ENCODE measurements at regions not wholly inside any gene's neighbourhood (a gene's known extent, or its start where the extent isn't known, plus 50 kb on each side); places are given as distances from the start of the nearest gene placed in this dataset.

GRCh38 chr3:147958754-147959153 is 549.6 kb downstream of the ZIC1 start:
- H3K36me3 Mint-ChIP-seq (ENCODE audit: low read depth): no peaks in the 10 kb centered on the region
- no peak for ATAC-seq
- no peak overlapping the region for H3K27ac ChIP-seq (ENCODE audit: low read depth)
- H4K20me1 ChIP-seq (replicated peaks; ENCODE audit: insufficient read depth): no peaks in the 10 kb centered on the region
- H3K27ac Mint-ChIP-seq: peak overlapping the region; percentile 6; the same call in 1 of the 2 replicates
- TF ChIP-seq ETS1 (IDR thresholded peaks at IDR 0.05) (no peak), ZNF331 (CRISPR knock-in tag; IDR thresholded peaks at IDR 0.05; ENCODE audit: low read depth) (no peak), CREB1 (CRISPR knock-in tag; IDR thresholded peaks at IDR 0.05; ENCODE audit: low read depth) (no peak), EZH2 (IDR thresholded peaks at IDR 0.05; ENCODE audit: low read depth, unreplicated experiment) (no peak), ZNF114 (CRISPR knock-in tag; IDR thresholded peaks at IDR 0.05) (no peak), STAT1 (IDR thresholded peaks at IDR 0.05; ENCODE audit: unreplicated experiment) (no peak), JUNB (IDR thresholded peaks at IDR 0.05; ENCODE audit: unreplicated experiment) (no peak), EZH2phosphoT487 (IDR thresholded peaks at IDR 0.05; ENCODE audit: unreplicated experiment) (no peak)
- TF ChIP-seq, protein P1, sequence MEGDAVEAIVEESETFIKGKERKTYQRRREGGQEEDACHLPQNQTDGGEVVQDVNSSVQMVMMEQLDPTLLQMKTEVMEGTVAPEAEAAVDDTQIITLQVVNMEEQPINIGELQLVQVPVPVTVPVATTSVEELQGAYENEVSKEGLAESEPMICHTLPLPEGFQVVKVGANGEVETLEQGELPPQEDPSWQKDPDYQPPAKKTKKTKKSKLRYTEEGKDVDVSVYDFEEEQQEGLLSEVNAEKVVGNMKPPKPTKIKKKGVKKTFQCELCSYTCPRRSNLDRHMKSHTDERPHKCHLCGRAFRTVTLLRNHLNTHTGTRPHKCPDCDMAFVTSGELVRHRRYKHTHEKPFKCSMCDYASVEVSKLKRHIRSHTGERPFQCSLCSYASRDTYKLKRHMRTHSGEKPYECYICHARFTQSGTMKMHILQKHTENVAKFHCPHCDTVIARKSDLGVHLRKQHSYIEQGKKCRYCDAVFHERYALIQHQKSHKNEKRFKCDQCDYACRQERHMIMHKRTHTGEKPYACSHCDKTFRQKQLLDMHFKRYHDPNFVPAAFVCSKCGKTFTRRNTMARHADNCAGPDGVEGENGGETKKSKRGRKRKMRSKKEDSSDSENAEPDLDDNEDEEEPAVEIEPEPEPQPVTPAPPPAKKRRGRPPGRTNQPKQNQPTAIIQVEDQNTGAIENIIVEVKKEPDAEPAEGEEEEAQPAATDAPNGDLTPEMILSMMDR (conservative IDR thresholded peaks at IDR 0.05; ENCODE audit: low read depth in 2 of 2): no peak
- TF ChIP-seq, protein P2, sequence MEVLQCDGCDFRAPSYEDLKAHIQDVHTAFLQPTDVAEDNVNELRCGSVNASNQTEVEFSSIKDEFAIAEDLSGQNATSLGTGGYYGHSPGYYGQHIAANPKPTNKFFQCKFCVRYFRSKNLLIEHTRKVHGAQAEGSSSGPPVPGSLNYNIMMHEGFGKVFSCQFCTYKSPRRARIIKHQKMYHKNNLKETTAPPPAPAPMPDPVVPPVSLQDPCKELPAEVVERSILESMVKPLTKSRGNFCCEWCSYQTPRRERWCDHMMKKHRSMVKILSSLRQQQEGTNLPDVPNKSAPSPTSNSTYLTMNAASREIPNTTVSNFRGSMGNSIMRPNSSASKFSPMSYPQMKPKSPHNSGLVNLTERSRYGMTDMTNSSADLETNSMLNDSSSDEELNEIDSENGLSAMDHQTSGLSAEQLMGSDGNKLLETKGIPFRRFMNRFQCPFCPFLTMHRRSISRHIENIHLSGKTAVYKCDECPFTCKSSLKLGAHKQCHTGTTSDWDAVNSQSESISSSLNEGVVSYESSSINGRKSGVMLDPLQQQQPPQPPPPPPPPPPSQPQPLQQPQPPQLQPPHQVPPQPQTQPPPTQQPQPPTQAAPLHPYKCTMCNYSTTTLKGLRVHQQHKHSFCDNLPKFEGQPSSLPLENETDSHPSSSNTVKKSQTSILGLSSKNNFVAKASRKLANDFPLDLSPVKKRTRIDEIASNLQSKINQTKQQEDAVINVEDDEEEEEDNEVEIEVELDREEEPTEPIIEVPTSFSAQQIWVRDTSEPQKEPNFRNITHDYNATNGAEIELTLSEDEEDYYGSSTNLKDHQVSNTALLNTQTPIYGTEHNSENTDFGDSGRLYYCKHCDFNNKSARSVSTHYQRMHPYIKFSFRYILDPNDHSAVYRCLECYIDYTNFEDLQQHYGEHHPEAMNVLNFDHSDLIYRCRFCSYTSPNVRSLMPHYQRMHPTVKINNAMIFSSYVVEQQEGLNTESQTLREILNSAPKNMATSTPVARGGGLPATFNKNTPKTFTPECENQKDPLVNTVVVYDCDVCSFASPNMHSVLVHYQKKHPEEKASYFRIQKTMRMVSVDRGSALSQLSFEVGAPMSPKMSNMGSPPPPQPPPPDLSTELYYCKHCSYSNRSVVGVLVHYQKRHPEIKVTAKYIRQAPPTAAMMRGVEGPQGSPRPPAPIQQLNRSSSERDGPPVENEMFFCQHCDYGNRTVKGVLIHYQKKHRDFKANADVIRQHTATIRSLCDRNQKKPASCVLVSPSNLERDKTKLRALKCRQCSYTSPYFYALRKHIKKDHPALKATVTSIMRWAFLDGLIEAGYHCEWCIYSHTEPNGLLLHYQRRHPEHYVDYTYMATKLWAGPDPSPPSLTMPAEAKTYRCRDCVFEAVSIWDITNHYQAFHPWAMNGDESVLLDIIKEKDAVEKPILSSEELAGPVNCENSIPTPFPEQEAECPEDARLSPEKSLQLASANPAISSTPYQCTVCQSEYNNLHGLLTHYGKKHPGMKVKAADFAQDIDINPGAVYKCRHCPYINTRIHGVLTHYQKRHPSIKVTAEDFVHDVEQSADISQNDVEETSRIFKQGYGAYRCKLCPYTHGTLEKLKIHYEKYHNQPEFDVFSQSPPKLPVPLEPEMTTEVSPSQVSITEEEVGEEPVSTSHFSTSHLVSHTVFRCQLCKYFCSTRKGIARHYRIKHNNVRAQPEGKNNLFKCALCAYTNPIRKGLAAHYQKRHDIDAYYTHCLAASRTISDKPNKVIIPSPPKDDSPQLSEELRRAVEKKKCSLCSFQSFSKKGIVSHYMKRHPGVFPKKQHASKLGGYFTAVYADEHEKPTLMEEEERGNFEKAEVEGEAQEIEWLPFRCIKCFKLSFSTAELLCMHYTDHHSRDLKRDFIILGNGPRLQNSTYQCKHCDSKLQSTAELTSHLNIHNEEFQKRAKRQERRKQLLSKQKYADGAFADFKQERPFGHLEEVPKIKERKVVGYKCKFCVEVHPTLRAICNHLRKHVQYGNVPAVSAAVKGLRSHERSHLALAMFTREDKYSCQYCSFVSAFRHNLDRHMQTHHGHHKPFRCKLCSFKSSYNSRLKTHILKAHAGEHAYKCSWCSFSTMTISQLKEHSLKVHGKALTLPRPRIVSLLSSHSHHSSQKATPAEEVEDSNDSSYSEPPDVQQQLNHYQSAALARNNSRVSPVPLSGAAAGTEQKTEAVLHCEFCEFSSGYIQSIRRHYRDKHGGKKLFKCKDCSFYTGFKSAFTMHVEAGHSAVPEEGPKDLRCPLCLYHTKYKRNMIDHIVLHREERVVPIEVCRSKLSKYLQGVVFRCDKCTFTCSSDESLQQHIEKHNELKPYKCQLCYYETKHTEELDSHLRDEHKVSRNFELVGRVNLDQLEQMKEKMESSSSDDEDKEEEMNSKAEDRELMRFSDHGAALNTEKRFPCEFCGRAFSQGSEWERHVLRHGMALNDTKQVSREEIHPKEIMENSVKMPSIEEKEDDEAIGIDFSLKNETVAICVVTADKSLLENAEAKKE (CRISPR knock-in tag; IDR thresholded peaks at IDR 0.05): no peak
- TF ChIP-seq, protein P3, sequence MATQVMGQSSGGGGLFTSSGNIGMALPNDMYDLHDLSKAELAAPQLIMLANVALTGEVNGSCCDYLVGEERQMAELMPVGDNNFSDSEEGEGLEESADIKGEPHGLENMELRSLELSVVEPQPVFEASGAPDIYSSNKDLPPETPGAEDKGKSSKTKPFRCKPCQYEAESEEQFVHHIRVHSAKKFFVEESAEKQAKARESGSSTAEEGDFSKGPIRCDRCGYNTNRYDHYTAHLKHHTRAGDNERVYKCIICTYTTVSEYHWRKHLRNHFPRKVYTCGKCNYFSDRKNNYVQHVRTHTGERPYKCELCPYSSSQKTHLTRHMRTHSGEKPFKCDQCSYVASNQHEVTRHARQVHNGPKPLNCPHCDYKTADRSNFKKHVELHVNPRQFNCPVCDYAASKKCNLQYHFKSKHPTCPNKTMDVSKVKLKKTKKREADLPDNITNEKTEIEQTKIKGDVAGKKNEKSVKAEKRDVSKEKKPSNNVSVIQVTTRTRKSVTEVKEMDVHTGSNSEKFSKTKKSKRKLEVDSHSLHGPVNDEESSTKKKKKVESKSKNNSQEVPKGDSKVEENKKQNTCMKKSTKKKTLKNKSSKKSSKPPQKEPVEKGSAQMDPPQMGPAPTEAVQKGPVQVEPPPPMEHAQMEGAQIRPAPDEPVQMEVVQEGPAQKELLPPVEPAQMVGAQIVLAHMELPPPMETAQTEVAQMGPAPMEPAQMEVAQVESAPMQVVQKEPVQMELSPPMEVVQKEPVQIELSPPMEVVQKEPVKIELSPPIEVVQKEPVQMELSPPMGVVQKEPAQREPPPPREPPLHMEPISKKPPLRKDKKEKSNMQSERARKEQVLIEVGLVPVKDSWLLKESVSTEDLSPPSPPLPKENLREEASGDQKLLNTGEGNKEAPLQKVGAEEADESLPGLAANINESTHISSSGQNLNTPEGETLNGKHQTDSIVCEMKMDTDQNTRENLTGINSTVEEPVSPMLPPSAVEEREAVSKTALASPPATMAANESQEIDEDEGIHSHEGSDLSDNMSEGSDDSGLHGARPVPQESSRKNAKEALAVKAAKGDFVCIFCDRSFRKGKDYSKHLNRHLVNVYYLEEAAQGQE (IDR thresholded peaks at IDR 0.05; ENCODE audit: unreplicated experiment): no peak
- H3K36me3 ChIP-seq (ENCODE audit: insufficient read depth): no peaks in the 10 kb centered on the region
- no peak overlapping the region for H3K4me3 Mint-ChIP-seq
- no peak overlapping the region for H3K4me2 ChIP-seq
- H3K4me1 ChIP-seq (ENCODE audit: insufficient read depth): peaks cover 36% of the 10 kb centered on the region
- no peaks in the 10 kb centered on the region for H3K27me3 Mint-ChIP-seq (ENCODE audit: insufficient read depth, low read depth, poor library complexity)
- peaks cover 33% of the 10 kb centered on the region for H3K4me1 Mint-ChIP-seq
- H3K27me3 ChIP-seq (ENCODE audit: insufficient read depth): no peaks in the 10 kb centered on the region
- no peaks in the 10 kb centered on the region for H3K79me2 ChIP-seq (replicated peaks; ENCODE audit: insufficient read depth)
- H3K9me2 ChIP-seq (ENCODE audit: insufficient read depth): no peaks in the 10 kb centered on the region; the same call in 1 of the 2 replicates
- no peaks in the 10 kb centered on the region for H3F3A ChIP-seq (replicated peaks; ENCODE audit: low read depth)
- H3K4me3 ChIP-seq: no peak overlapping the region
- no peak for DNase-seq (ENCODE audit: low spot score)
- H3K9me3 Mint-ChIP-seq: no peaks in the 10 kb centered on the region
- no peak overlapping the region for H2AFZ ChIP-seq

All from GM23338 (cell line).